Gastroesophageal sphincter (tissue), 3 donors: ENCODE measurements at regions not wholly inside any gene's neighbourhood (a gene's known extent, or its start where the extent isn't known, plus 50 kb on each side); places are given as distances from the start of the nearest gene placed in this dataset.

ENCODE experiments used
- CTCF ChIP-seq, 4 experiments: fragments of 200-600 bp in 2 of 4; fragments of 450-650 bp in 2 of 4; sonication (generic) in 1 of 4; IDR thresholded peaks; one replicate each; pipeline ENCODE4 v1.5.1; 2017 to 2019; ENCODE audit warnings: antibody characterized with exemption in 4 of 4, mild to moderate bottlenecking in 2 of 4, moderate library complexity in 2 of 4
- POLR2A ChIP-seq, 2 donors: fragments of 450-650 bp; IDR thresholded peaks; one replicate each; pipeline ENCODE4 v1.6.1; 2017; ENCODE audit warnings: antibody characterized with exemption in 2 of 2, mild to moderate bottlenecking in 2 of 2, moderate library complexity in 1 of 2
- POLR2AphosphoS5 ChIP-seq: sonication (generic); formaldehyde crosslinking; IDR thresholded peaks from one replicate; pipeline ENCODE4 v1.6.1; 2017; ENCODE audit warnings: antibody characterized with exemption

GRCh38 chr1:55426156-55426555 lies 211.0 kb upstream of the USP24 start:
- TF ChIP-seq POLR2A (IDR thresholded peaks at IDR 0.05) (no peak), CTCF (IDR thresholded peaks at IDR 0.05) (no peak), POLR2AphosphoS5 (no peak)
